ENCODE measurements at regions not wholly inside any gene's neighbourhood (a gene's known extent, or its start where the extent isn't known, plus 50 kb on each side); places are given as distances from the start of the nearest gene placed in this dataset.

- DNase-seq (ENCODE audit: low read depth), result no peak
Observed at GRCh38 chr1:17932164-17932563, 175.4 kb upstream of the IGSF21 start.

GRCh38 chr1:17933501-17933900 is 174.1 kb upstream of the IGSF21 start:
- DNase-seq (ENCODE audit: low read depth), result no peak

- DNase-seq (ENCODE audit: low read depth), result no peak
Observed at GRCh38 chr1:17933971-17934370, 173.6 kb upstream of the IGSF21 start.

DNA sequence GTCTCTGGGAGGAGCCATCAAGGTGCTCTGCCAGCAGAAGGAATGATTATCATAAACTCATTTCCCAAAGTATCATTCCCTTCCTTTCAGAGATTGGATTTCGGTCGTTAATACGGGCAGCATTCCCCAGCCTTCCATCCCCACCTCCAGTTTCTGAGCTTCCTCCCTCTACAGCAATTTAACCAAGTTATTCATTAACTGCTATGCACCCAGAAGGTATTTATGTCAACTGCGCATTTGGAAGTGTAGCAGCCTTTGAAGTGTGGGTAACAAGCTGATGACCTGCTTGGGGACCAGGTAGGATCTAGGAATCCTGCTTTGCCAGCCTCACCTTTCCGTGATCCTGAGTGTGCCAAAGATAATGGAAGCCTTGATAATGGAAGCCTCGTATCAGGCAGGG is 172.4 kb upstream of the IGSF21 start:
- no peak for DNase-seq (ENCODE audit: low read depth)

DNA sequence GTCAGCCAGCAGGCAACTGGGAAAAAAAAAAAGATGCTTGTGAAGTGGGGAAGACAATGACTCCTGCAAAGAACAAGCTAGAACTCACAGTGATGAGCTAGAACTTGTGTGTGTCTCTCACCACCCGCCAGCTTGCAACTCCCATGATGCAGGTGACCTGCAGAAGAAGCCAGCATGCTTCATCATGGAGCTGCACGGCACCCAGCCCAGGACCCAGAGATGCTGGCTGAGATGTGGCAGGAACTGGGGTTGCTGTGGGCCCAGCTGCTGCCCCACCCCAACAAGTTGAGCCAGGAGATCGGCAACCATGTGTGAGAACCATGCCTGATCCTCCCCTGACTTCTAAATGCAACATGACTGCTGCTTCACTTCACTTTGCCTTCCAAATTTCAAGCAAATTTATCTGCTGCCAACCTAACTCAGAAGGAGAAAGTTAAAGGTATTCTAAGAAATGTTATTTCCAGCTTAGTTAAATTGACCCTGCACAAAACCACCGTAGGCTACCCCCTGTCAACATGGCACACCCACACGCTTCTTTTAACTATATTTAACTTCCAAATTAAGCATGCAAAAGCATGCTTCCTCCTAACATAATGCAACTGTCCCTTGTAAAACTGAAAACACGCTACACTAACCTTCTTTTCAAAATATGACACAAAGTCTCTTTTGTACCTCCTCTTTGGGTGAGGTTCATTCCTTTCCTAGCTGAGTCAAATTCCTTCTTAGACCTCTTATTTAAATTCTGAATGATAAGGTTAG is 166.0 kb upstream of the IGSF21 start:
- no peak for DNase-seq (ENCODE audit: low read depth)

GRCh38 chr1:17943506-17943905 is 164.1 kb upstream of the IGSF21 start:
- no peak for DNase-seq (ENCODE audit: low read depth)

DNA sequence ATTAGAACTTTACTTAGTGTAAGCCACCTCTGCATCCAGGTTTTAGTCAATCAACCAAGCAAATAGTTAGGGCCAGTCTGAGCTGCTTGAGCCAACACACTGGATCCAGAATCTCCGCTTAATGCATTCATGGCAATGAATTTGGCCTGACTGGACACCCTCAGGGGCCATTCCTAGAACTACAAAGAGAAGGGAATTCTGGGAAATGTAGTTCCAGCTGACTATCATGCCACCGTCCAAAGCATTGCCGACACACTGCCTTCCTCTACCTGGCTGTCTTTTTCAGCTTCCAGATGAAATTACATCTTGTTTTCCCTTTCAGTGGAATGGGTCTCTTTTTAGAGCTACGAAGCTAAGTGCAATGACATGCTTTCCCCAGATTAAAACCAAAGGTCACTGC is 163.0 kb upstream of the IGSF21 start:
- no peak for DNase-seq (ENCODE audit: low read depth)

DNA sequence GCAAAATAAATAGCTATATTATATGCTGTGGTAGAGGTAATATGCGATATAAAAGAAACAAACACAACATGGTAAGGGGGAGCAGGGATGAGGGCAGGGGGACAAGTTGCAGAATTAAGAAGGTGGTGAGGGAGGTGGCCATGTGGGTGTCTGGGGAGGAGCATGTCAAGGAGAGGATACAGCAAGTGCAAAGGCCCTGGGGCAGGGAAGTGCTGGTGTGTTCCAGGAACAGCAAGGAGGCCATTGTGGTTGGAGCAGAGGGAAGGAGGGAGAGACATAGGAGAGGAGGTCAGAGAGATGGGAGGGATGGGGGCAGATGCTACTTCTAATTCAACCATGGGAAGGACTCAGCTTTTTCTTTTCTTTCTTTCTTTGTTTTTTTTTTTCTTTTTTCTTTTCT is 161.2 kb upstream of the IGSF21 start:
- DNase-seq (ENCODE audit: low read depth), result no peak

DNA sequence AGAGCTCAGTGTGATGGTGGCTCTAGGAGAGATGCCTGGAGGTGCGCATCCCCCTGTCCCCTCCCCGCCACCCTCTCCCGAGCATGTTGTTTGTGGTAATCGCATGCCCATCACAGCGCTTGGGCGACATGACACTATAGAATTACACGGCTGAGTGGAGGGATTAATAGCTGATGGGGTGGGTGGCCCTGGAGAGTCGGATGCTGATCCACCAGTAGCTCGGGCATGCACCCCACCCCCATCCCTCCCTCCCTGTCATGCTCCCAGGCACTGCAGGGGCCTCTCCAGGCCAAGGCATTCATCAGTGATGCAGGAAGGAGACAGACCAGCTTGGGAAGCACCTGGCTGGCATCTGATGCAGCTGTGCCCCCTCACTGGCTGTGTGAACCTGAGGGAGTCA is 159.0 kb upstream of the IGSF21 start:
- no peak for DNase-seq (ENCODE audit: low read depth)

- no peak for DNase-seq (ENCODE audit: low read depth)
Observed at GRCh38 chr1:17949511-17949910, 158.1 kb upstream of the IGSF21 start.

- no peak for DNase-seq (ENCODE audit: low read depth)
Observed at GRCh38 chr1:17950728-17951127, 156.9 kb upstream of the IGSF21 start.

- no peak for DNase-seq (ENCODE audit: low read depth)
Observed at GRCh38 chr1:17952506-17952905, 155.1 kb upstream of the IGSF21 start.

- DNase-seq (ENCODE audit: low read depth), result no peak
Observed at GRCh38 chr1:17953921-17954320, 153.7 kb upstream of the IGSF21 start.

DNA sequence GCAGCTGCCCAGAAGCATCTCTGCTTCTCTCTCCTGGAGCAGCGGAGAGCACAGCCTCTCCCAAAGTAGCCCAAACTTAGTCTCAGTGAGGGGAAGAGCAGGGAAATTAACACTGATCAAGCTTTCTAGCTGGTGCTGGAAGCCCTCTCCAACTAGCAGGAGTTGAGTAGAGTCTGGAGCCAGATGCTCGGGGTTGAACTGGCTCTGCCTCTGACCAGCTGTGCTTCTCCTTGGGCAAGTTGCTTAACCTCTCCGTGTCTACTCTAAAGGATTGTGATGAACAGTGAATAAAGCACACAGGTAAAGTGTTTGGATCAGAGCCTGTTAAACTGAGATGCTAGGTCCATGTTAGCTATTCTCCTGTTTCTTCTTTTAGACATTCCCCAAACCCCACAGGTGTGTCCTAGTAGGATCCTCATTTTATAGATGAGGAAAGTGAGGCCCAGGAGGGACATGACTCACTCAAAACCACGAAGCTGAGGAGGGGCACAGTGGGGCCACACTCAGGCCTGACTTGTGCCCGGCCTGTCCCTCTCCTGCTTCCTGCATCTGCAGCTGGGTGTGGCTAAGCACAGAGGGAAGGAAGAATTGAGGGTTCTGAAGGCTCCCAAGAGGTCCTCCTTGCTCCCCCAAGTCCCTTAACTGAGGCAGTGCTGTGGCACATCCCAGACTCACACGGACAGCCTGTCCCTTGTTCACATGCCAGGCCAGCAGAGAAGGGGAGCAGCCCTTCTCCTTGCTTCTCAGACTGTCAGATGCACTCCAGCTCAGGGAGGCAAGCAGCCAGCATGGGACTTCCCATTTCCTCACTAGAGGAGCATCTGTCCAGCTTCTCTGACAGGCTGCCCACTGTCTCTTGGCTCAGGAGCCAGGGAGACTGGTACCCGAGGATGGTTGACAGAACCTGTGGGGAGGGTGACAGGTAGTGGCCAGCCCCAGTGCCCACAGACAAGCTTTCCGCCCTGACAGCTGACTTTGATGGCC is 152.0 kb upstream of the IGSF21 start:
- no peak for DNase-seq (ENCODE audit: low read depth)

- DNase-seq (ENCODE audit: low read depth), result no peak
Observed at GRCh38 chr1:17957588-17958267, 149.9 kb upstream of the IGSF21 start.

DNA sequence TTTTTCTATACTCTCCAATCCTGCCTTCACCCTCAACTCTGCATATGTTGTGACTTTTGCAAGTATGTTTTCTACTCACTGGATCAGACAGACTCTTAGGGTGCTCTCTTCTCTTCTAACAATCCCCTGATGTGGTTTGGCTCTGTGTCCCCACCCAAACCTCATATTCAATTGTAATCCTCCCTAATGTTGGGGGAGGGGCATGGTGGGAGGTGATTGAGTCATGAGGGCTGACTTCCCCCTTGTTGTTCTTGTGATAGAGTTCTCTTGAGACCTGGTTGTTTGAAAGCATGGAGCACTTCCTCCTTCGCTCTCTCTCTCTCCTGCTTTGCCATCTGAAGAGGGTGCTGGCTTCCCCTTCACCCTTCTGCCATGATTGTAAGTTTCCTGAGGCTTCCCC is 148.9 kb upstream of the IGSF21 start:
- no peak for DNase-seq (ENCODE audit: low read depth)

- no peak for DNase-seq (ENCODE audit: low read depth)
Observed at GRCh38 chr1:17963513-17963912, 144.1 kb upstream of the IGSF21 start.

DNA sequence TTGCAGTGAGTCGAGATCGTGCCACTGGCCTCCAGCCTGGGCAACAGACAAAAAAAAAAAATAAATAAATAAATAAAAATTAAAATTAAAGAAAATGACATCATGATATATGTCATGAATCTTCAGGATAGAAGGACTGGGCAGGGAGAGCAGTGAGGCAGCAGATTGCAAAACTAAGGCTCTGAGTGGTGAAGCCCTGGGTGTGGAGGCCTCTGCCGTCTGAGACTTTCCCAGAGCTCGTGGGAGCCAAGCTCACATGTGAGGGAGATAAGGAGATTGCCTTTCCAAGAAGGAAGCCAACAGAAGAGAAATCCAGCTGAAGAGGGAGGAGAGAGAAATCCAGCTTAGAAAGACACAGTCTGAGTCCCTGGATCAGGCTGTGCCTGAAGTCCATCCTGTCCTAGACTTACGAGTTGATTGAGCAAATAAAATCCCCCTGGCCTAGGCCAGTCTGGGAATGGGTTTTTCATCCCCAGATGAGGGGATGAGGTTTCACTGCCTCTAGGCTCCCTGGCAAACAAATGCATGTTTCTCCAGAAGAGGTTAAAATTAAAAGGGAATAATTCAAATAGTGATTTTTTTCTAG is 142.0 kb upstream of the IGSF21 start:
- DNase-seq (ENCODE audit: low read depth), result no peak

DNA sequence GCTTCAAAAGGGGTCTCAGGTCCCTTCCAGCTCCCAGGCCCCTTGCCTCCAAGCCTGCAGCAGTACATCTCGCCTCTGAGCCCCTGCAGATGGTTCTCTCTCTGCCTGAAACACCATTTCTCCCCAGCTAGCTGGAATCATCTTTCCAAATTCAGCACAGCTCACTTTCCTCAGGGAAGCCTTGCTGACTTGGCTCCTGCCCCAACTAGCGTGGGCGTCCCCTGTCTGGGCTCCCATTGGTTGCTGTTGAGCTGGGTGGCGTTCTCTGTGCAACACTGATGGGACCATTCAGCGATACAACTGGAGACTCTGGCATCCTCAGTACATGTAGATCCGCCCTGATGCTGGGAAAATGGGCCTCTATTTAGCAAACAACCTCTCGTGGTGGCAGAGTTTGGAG is 141.3 kb upstream of the IGSF21 start:
- no peak for DNase-seq (ENCODE audit: low read depth)

GRCh38 chr1:17967623-17968255 is 139.9 kb upstream of the IGSF21 start:
- DNase-seq (ENCODE audit: low read depth), result no peak

- DNase-seq (ENCODE audit: low read depth), result no peak
Observed at GRCh38 chr1:17970757-17971156, 136.8 kb upstream of the IGSF21 start.

- DNase-seq (ENCODE audit: low read depth), result no peak
Observed at GRCh38 chr1:17973694-17974093, 133.9 kb upstream of the IGSF21 start.
